PFSK-1 (cell line): ENCODE measurements at regions not wholly inside any gene's neighbourhood (a gene's known extent, or its start where the extent isn't known, plus 50 kb on each side); places are given as distances from the start of the nearest gene placed in this dataset.

ENCODE experiments used
- POLR2AphosphoS5 ChIP-seq: IDR thresholded peaks from 2 replicates; pipeline ENCODE4 v1.6.1; 2012; ENCODE audit warnings: low read depth, mild to moderate bottlenecking, control low read depth, low read length, moderate library complexity
- SIN3A ChIP-seq: IDR thresholded peaks from 2 replicates; pipeline ENCODE4 v1.6.1; 2012; ENCODE audit warnings: mild to moderate bottlenecking, low read length, moderate library complexity, borderline replicate concordance; ENCODE audit not compliant: insufficient read depth
- TAF1 ChIP-seq: IDR thresholded peaks from 2 replicates; pipeline ENCODE4 v1.6.1; 2012; ENCODE audit warnings: low read length, control low read depth, borderline replicate concordance; ENCODE audit not compliant: insufficient read depth

GRCh38 chr4:52420330-52420729 is 238.8 kb downstream of the USP46 start:
- TF ChIP-seq POLR2AphosphoS5 (no peak), SIN3A (no peak), TAF1 (no peak)
